Activated CD4-positive, alpha-beta T cell treated with anti-CD3 and anti-CD28 coated beads, Interleukin-2, amount 50 U/mL, for 48 hours (primary cell): ENCODE measurements at regions not wholly inside any gene's neighbourhood (a gene's known extent, or its start where the extent isn't known, plus 50 kb on each side); places are given as distances from the start of the nearest gene placed in this dataset.
"Not testable (repeated sequence)": the region's sequence is repeated elsewhere in the genome, so short reads cannot be mapped to it uniquely, and the experiment has no call there.

Experiments
- DNase-seq, 2 experiments: peaks; one replicate each; pipeline ENCODE4 v3.0.0-alpha.2; 2020

DNA sequence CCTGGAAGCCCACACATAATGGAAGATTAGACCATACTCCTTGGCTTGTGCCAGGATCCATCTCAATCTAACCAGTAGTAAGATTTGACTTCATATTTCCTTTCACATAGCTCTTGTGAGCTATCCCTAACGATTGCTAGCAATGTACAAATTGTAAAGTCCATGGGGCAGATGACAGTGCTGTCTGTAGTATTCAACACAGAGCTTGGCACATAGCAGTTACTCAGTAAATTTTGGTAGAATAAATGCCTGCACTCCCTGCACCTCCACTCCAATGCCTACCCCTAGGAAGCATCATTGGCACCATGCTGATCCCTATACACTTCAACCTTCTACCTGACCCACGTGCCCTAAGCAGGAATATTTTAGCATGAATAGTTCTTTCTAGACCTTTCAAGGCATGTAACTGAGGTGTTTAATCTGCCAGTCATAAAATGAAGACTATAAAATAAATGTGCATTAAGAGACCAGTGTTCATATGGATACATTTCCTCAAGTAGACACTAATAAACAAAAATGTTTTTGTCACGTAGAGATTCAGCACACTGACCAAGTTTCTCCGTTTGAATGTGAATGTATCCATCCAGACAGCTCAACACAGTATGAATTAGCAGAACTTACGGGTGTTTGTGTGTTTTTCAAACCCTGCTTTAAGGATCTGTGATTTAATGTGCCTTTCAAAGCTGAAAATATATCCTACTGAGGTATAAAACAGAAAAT lies 98.8 kb downstream of the BMP4 start:
- DNase-seq, result no peak

DNA sequence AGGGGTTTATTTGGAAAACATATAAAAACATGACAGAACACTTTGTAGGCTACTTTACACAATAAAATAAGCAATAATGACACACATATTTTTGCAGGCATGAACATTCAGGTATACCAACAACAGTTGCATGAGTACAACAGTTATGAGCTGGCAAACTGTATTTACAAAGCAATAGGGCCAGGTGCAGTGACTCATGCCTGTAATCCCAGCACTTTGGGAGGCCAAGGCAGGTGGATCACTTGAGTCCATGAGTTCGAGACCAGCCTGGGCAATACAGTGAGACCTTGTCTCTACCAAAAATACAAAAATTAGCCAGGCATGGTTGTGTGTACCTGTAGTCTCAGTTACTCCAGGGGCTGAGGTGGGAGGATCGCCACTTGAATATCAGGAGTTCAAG lies 101.1 kb downstream of the BMP4 start:
- DNase-seq, result no peak

DNA sequence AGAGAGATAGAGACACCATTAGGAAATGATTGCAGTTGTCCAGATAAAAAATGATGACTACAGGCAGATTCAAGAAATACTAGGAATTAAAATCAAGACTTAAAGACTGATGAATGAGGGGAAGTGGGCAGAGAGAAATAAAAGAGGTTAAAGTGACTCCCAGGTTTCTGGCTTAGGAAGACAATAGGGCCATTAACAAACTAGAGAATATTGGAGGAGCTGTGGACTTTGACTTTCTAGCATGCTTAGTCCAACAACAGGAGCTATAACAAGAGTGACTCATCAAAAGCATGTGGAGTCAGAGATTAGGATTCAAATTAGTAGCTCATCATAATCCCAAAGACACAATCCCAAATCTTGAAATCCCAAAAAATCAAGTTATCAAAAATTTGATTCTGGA lies 101.5 kb downstream of the BMP4 start:
- no peak for DNase-seq

DNA sequence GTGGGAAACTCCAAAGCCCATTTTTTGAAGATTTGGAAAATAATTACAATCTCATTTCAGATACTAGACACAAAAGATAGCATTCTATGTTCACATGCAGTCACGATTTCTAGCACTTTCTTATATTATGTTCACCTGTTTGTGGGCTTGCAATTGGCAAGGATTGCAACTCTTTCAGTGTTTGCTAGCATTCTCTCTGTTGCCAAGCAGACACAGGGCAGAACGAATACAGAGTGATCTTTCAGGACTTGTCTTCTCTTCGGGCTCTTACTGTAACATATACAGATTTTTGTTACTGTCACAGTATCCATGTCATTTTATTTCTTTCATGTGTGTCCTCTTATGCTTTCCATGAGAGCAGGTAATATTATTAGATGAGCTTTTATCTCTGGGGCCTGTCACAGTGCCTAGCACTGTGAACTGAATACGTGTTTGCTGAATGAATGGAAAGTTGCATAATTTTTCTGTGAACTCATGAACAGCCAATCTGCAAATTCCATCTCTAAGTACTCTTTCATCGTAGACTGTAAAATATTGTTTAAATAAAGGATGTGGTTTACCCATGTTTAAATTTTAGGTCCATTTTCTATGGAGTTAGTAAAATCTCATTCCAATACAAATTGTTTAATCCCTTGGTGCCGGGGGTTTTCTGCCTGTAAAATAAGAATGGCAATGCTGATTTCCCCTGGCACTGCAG lies 105.1 kb downstream of the BMP4 start:
- DNase-seq, result no peak

DNA sequence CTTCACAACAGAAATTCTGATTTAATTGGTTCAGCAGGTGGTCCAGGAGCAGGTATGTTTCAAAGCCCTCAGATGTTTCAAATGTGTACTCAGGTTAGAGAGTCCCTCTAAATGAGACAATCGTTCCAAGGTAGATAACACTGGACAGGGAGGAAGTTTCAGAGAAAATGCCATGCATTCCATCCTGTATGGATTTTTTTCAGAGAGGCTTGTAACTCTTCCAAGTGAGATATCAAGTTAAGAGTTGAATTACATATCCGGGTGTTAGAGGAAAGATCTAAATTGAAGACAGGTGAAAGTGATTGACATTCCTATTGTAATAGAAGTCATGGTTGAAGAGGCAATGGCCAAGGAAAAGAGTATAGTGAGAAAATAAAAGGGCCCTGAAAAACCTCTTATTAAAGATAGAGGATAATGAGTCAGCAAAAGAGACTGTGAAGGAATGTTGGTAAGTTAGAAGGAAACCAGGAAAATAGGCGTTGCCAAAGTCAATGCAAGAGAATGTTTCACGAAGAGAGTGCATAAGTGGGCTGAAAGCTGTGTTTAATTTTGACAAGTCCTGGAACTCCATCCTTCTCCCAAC lies 105.8 kb downstream of the BMP4 start:
- DNase-seq, result no peak

DNA sequence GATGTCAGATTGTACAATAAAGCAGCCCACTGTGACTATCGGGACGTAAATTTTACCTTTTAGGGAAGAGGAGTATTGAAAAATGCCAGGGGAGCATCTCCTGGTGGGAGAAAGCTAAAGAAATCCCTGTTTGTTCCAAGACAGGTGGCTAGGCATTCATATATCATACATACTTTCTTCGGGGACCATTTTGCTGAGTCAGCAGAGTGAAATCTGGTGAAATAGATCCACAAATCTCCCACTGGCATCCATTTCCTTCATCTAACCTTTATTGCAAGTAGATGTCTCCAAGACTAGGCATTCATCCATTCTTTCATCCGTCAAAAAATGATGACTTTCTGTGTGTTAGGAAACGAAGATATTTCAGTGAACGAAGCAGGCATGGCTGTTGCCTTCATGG lies 107.1 kb downstream of the BMP4 start:
- no peak for DNase-seq

DNA sequence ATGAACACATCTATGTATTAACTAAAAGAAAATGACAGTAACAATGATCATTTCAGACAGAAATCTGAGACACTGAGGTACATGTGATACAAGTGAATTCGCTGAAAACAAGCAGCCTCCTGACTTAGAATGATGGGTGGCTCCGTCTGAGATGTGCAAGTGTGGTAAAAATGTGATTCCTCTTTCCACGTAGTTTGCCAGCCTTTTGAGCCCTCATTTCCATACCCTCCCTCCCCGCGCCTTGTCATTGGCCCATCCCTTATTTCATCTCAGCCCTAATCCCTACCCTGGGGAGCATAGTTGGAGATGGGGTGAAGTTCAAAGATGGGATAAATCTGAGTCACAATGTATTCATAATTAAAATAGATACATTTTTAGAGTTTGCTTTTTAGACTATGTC lies 107.8 kb downstream of the BMP4 start:
- DNase-seq, result no peak

DNA sequence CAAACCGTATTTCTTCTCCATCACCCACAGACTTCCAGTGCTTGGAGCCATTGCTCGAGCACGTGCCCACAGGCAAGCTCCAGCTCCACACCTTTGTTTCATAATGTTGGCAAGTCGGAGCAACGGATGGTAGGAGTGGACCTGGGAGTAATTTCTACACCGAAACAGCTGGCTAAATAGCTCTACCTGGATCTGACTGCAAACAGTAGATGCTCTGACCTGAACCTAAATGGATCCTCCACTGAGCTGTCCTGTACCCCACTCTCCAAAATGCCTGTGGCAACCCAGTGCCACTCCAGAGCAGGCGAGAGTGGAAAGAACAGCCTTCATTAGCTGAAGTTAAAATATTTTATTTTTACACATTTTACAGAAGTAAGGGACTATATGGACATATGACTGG lies 108.7 kb downstream of the BMP4 start:
- no peak for DNase-seq

DNA sequence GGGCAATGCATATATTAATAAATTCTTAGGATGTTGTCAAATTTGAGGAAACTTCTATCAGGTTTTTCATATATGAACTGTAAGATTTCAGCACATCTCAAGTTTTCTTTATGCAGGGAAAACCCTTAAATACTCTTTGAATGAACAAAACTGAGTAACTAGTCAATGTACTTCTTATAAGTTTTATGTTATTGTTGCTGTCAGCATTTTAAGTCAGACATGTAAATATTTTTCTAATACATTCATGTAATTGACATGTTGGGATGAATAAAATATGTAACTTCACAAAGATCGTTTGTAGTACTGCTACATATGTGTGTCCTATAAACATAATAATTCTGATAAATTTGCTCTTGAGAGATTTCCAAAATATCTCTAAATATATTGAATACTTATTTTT lies 109.6 kb downstream of the BMP4 start:
- no peak for DNase-seq

DNA sequence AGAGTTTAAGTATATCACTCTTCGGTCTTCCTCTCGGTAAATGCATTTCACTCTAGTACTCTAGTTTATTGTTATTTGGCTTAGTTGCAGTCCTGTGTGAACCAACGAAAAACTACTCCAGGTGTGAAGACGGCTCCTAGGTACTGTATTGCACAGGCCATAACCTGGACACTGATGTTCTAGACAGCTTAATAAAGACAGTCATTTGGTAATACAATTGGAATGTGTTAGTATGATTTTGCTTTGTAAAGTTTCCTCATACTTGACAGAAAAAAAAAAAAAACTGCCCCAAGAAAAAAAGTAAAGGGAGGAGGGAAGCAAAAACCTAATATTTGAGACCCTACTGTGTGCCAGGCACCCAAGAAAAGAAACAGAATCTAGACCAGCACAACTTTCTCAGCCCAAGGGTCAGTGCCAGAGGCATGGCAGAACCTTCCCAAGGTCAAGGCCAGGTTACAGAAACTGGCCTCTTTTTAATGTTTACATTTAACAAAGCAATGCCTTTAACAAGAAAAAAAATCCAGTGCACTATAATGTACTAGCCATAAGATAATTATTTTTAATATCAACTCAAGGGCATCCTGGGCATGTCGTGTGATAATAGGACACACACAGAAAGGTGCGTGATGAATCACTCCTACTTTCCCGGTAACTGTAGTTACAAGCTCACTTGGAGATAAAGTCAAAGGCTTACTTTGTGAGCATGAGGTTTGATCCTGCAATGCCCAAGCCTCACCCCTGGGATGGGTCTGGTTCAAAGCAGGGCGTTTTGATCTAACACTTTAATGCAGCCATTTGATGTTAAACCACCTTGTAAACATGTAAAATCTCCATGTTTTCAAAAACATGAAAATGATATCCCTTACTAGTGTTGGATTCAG lies 110.6 kb downstream of the BMP4 start:
- no peak for DNase-seq

DNA sequence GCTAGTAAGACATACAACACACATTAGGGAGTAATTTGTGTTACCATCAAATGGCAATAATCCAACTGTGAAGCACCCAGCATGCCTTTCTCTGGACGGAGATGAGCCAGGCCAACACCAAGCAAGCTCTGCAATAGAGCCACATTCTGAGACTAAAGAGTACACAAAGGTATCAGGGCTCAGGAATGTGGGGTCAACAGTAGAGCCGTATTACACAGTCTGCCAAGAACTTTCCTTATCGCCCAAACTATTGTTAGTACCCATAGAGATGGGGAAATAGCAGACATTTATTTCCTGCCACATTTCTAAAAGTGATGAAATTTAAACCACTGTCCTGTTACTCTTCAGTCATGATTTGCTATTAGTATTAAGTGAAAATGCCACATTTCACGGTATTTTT lies 113.7 kb downstream of the BMP4 start:
- no peak for DNase-seq

DNA sequence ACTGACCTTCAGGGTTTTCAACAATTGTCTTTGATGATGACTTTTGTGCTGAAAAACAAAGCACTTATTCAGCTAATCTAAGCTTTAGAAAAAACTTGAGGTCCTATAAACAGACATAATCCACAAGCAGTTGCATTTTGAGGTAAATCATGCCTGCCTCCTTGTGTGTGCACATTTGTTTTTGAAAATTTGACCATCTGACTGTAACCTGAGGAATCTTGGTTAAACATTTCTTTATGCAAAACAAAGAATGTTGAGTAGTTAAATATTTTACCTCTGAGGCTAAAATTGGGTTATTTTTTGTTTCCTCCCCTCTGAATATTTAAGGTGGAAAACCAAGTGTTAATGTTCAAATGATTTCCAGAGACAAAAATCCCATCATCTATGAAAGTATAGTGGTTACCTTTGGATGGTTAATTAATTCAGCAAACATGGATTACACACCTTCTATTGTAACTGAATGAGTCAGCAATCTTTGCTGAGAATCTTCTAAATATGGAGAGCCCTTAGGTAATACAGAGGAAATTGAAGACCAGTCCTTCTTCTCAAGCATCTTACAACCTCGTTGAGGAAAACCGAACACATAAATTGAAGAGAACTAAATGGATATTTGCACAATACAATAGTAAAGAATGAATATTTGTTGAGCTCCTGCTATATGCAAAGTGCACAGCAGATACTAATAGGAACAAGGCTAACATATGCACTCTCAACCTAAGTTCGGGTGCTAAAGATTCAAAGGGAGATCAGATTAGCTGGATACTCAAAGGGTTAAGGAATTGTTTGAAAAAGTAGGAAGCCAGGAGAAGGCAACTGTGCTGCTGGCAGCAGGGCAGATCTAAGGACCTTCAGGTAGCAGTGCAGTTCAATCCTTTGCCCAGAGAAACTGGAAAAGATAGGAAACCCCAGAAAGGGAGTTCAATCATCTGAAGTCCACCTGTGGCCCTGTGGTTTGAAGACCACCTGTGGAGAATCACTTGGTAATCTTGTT lies 115.2 kb downstream of the BMP4 start:
- DNase-seq, result no peak

DNA sequence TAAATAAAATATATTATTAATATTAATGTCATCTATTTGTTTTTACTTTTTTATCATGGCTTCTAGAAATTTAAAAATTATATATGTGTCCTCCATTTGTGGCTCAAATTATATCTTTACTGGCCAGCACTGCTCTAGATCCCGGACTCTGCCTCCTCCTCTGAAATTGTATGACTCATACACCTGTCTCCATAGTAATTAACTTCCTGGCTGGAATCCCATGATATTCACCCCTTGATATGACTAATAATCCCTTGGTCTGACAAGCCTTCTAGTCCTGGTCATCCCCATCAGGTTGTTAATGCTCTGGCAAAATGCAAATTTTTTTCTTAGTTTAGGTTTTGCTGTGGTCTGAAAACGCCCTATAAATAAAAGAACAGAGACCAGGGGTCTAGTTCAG lies 116.2 kb downstream of the BMP4 start:
- DNase-seq, result no peak

DNA sequence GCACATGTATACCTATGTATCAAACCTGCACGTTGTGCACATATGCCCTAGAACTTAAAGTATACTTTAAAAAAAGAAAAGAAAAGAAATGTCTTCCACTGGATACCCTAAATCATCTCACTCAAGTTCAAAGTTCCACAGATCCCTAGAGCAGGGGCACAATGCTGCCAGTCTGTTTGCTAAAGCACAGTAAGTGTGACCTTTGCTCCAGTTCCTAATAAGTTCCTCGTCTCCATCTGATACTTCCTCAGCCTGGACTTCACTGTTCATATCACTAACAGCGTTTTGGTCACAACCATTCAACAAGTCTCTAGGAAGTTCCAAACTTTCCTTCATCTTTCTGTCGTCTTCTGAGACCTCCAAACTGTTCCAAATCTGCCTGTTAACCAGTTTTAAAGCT lies 118.3 kb downstream of the BMP4 start:
- no peak for DNase-seq

DNA sequence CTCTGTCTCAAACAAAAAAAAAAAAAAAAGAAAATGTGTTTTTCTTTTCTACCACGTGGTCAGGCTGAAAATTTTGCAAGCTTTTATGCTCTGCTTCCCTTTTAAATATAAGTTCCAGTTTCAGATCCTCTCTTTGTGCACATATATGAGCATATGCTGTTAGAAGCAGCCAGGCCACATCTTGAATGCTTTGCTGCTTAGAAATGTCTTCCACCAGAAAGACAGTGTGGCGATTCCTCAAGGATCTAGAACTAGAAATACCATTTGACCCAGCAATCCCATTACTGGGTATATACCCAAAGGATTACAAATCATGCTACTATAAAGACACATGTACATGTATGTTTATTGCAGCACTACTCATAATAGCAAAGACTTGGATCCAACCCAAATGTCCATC lies 119.0 kb downstream of the BMP4 start:
- not testable (repeated sequence) for DNase-seq

DNA sequence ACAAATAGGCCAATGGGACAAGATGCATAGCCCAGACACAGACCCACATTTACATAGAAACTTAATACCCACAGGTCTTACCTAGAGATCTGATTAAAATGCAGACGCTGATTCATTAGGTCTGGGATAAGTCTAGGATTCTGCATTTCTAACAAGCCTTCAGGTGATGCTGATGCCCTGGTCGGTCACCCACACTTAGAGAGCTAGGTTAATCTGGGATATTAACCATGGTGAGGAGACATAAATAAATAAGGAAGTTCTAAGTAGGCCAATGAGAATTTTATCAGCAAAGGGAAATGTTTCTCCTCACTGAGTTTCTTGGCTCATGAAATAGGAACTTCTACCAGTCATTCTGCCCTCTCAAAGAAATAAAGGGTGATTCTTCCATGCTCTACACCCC lies 120.1 kb downstream of the BMP4 start:
- DNase-seq, result no peak

DNA sequence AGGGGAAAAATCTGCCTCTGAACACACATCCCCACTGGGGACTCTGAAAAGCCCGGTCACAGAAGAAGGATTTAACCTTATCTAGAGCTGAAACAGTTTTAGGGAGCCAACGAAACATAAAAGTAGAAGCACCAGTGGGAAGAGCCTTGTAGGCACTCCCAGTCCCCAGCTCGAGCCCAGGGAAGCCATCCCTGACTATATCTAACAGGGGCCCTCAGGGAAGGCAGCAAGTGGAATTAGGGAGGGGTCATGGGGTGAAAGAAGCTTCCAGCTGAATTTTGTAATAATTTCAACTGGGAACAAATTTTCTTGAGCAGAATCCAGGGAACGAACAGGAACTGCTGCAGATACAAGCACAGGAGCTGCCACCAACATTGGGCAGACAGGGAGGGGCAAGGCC lies 127.8 kb downstream of the BMP4 start:
- no peak for DNase-seq

DNA sequence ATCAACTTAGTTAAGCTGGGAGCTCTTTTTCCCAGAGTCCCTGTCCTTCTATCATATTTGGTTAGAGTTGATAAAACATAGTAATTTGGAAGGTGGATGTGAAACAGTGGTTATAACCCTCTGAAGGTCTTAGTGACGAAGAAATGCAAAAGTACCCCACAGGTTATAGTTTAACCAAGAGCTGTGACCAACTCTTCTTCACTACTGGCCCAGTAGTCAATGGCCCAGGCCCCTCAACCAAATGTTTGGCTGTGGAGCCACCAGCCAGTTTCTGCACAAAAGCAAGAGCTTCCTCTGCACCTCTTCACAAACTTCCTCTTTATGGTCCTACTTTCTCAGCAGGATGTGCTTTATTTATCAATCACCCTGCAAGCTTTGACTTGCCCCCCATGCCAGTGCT lies 132.6 kb downstream of the BMP4 start:
- DNase-seq, result no peak

DNA sequence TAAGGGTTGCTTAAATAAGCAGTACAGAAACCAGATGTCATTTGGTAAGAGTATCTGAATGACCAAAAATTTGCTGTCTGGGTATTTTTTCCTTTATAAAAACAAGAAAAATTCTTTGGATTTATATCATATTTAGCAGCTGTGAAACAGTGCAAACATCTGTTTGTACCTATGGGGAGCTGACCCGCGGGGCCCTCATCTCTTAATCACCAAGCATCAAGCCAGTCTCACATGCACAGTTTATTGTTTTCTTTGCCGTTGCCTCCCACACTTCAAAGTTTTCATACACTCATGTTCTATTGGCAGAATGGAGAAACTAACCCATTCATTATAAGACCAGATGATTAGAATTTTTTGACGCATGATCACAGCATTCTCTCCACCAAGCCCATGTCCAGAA lies 142.2 kb downstream of the BMP4 start:
- no peak for DNase-seq

DNA sequence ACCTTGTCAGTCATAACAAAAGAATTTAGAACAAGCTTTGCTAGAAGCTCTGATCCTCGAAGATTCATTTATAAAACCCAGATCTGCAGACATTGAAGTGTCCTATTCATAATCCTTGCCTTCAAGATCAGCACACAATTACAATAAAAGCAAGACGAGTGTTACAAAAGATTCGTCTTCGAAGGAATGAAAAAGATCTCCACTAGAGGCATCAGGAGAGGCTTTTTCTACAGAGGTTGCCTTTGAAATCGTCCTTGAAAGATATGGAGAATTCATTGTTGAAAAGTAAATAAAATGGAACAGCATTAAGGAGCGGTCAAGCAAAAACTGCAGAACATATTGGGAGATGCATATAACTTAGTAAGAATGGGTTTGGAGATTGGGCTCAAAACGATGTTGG lies 146.4 kb downstream of the BMP4 start:
- DNase-seq, result no peak

DNA sequence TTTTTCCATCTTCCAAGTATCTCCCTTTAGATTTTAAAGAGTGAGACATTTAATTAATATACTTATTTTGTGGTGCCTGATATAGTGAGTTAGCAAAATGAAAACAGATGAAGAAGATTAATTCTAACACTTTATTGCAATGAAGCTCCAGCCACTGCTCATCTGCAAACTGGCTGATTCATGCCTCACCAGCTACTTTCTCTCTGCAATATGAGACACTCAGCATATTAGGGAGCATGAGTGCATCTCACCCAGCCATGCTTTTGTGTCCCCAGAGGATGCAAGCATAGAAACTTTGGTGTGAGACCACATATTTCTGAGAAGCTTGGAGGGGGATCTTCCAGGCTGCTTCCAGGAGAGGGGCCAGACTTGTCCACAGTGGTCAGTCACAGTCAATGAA lies 148.6 kb downstream of the BMP4 start:
- DNase-seq, result no peak

DNA sequence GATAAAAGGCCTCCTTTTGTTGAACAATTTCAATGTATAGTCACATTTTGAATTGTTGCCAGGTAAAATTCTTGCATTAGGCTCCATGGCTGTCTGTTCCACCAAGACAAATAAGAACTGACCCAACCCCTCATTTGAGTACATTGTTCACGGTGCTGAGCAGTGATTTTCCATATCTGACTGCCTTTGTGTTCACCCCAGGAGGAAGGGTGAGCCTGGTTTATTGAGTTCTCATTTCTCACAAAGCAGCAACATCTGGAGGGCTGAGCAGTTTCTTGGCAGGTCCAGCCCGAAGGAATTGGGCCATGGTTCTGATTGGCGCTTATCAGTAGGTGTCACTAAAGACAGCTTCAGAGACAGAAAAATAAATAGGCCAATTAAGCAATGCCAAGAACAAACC lies 149.1 kb downstream of the BMP4 start:
- no peak for DNase-seq
